GM23338 (cell line): ENCODE measurements at regions not wholly inside any gene's neighbourhood (a gene's known extent, or its start where the extent isn't known, plus 50 kb on each side); places are given as distances from the start of the nearest gene placed in this dataset.

Experiments used
- ATAC-seq: fragments of 200-7000 bp; cut with Tn5 transposase; 3 replicates; pipeline ENCODE4 v1.9.1; 2020
- DNase-seq: peaks from one replicate; pipeline ENCODE4 v3.0.0-alpha.2; 2015; ENCODE audit warnings: low spot score
- H2AFZ ChIP-seq: fragments of 200-600 bp; sonication (generic); 2 replicates; pipeline ENCODE4 v1.8.0; 2016; ENCODE audit warnings: antibody characterized with exemption, mild to moderate bottlenecking, moderate library complexity
- H3F3A ChIP-seq: fragments of 200-600 bp; sonication (generic); replicated peaks from 2 replicates; pipeline ENCODE4 v1.8.0; 2017; ENCODE audit warnings: antibody characterized with exemption, mixed run types, low read depth
- H3K27ac ChIP-seq: fragments of 200-600 bp; sonication (generic); 2 replicates; pipeline ENCODE4 v1.6.1; 2016; ENCODE audit warnings: low read depth
- H3K27me3 ChIP-seq: fragments of 200-600 bp; sonication (generic); 2 replicates; pipeline ENCODE4 v1.8.0; 2016; ENCODE audit warnings: mild to moderate bottlenecking, mixed run types, moderate library complexity; ENCODE audit not compliant: insufficient read depth
- H3K36me3 ChIP-seq: fragments of 200-600 bp; sonication (generic); 2 replicates; pipeline ENCODE4 v1.8.0; 2016; ENCODE audit warnings: mild to moderate bottlenecking; ENCODE audit not compliant: insufficient read depth
- H3K4me1 ChIP-seq: fragments of 200-600 bp; sonication (generic); 2 replicates; pipeline ENCODE4 v1.8.0; 2016; ENCODE audit warnings: mild to moderate bottlenecking, moderate library complexity; ENCODE audit not compliant: insufficient read depth
- H3K4me2 ChIP-seq: fragments of 200-600 bp; sonication (generic); 2 replicates; pipeline ENCODE4 v1.7.1; 2017; ENCODE audit warnings: mixed run types
- H3K4me3 ChIP-seq: fragments of 200-600 bp; sonication (generic); 2 replicates; pipeline ENCODE4 v1.6.1; 2016; ENCODE audit warnings: mixed run types
- H3K79me2 ChIP-seq: fragments of 200-600 bp; sonication (generic); replicated peaks from 2 replicates; pipeline ENCODE4 v1.8.0; 2017; ENCODE audit warnings: mild to moderate bottlenecking; ENCODE audit not compliant: insufficient read depth
- H3K9me2 ChIP-seq: fragments of 200-600 bp; sonication (generic); 2 replicates; pipeline ENCODE4 v1.8.0; 2017; ENCODE audit not compliant: insufficient read depth
- H4K20me1 ChIP-seq: fragments of 200-600 bp; sonication (generic); replicated peaks from 2 replicates; pipeline ENCODE4 v1.8.0; 2017; ENCODE audit warnings: mild to moderate bottlenecking; ENCODE audit not compliant: insufficient read depth
- H3K27ac Mint-ChIP-seq: 2 replicates; pipeline ENCODE4 v1.8.0; 2020; ENCODE audit warnings: inconsistent platforms, mild to moderate bottlenecking, moderate library complexity, mixed read lengths
- H3K27me3 Mint-ChIP-seq: 3 replicates; pipeline ENCODE4 v1.8.0; 2022; ENCODE audit warnings: low read depth, mild to moderate bottlenecking, moderate library complexity, mixed read lengths, inconsistent platforms; ENCODE audit not compliant: insufficient read depth, poor library complexity
- H3K36me3 Mint-ChIP-seq: 3 replicates; pipeline ENCODE4 v1.8.0; 2021; ENCODE audit warnings: low read depth, mild to moderate bottlenecking, inconsistent platforms, moderate library complexity, mixed read lengths
- H3K4me1 Mint-ChIP-seq: 3 replicates; pipeline ENCODE4 v1.8.0; 2020; ENCODE audit warnings: mild to moderate bottlenecking, inconsistent platforms, mixed read lengths
- H3K4me3 Mint-ChIP-seq: 3 replicates; pipeline ENCODE4 v1.8.0; 2021; ENCODE audit warnings: moderate library complexity, mild to moderate bottlenecking, inconsistent platforms, mixed read lengths
- H3K9me3 Mint-ChIP-seq: 3 replicates; pipeline ENCODE4 v1.8.0; 2020; ENCODE audit warnings: moderate library complexity, mild to moderate bottlenecking, inconsistent platforms, mixed read lengths
- CREB1 ChIP-seq: fragments of 250-450 bp; sonication (Bioruptor Pico); IDR thresholded peaks from 2 replicates; pipeline ENCODE4 v1.5.0; 2020; ENCODE audit warnings: low read depth, mild to moderate bottlenecking, moderate library complexity
- NANOG ChIP-seq: IDR thresholded peaks from 2 replicates; pipeline ENCODE4 v1.6.1; 2016; ENCODE audit warnings: antibody characterized with exemption, borderline replicate concordance
- POLR2AphosphoS5 ChIP-seq: IDR thresholded peaks from 2 replicates; pipeline ENCODE4 v1.6.1; 2016; ENCODE audit warnings: antibody characterized with exemption, low read depth
- STAT1 ChIP-seq: IDR thresholded peaks from one replicate; pipeline ENCODE4 v1.6.1; 2016; ENCODE audit warnings: antibody characterized with exemption; ENCODE audit not compliant: unreplicated experiment
- ZNF331 ChIP-seq: fragments of 250-450 bp; sonication (Bioruptor Pico); IDR thresholded peaks from 2 replicates; pipeline ENCODE4 v1.5.0; 2020; ENCODE audit warnings: low read depth, mild to moderate bottlenecking, moderate library complexity
- TF ChIP-seq, protein P1 (sequence below): IDR thresholded peaks from 2 replicates; pipeline ENCODE4 v1.6.1; 2016; ENCODE audit warnings: antibody characterized with exemption
- TF ChIP-seq, protein P2 (sequence below): IDR thresholded peaks from one replicate; pipeline ENCODE4 v1.6.1; 2018; ENCODE audit warnings: antibody characterized with exemption; ENCODE audit not compliant: unreplicated experiment
- TF ChIP-seq, protein P3 (sequence below): fragments of 250-450 bp; sonication (Bioruptor Pico); IDR thresholded peaks from 2 replicates; pipeline ENCODE4 v1.5.0; 2020; ENCODE audit warnings: mild to moderate bottlenecking, moderate library complexity

DNA sequence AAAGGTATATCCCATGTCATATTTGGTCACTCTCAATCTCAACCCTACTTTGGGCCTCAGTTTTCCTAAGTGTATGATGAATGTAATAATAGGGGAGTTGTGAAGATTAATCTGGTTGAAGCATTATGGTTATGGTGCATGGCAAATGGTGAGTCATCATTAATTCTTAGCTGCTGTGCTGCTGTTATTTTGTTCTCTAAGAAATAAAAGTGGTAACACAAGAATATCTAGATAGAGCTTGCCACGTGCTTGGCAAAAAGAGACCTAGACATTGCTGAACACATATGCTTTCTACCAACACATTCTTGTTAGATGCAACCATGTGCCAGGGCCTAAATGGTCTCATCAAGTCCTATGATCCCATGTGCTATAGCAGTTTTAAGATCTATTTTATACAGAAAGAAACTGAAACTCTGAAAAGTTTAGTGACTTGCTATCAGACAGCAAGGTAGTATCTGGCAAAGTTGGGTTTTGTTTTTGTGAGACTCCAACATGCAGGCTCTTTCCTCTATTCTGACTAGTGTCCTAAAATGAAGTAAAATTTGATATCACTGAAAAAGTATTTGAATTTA is 699.9 kb upstream of the MEF2C start:
- H3K79me2 ChIP-seq, result no peaks in the 10 kb centered on the region
- Mint-ChIP-seq H3K4me3 (no peak overlapping the region), H3K36me3 (no peaks in the 10 kb centered on the region), H3K4me1 (peaks cover 12% of the 10 kb centered on the region), H3K9me3 (0 out of 3 replicates have a peak, but pooled peaks cover 3% of the 10 kb centered on the region), H3K27me3 (peaks cover 4% of the 10 kb centered on the region), H3K27ac (no peak overlapping the region)
- H3K4me1 ChIP-seq, result peaks cover 16% of the 10 kb centered on the region
- H3F3A ChIP-seq, result no peaks in the 10 kb centered on the region
- no peak overlapping the region for H3K4me2 ChIP-seq
- ATAC-seq (no peak), DNase-seq (no peak)
- no peaks in the 10 kb centered on the region for H4K20me1 ChIP-seq
- H3K9me2 ChIP-seq, result peaks cover 3% of the 10 kb centered on the region; the same call in 1 of the 2 replicates
- no peaks in the 10 kb centered on the region for H3K36me3 ChIP-seq
- TF ChIP-seq, protein P1, sequence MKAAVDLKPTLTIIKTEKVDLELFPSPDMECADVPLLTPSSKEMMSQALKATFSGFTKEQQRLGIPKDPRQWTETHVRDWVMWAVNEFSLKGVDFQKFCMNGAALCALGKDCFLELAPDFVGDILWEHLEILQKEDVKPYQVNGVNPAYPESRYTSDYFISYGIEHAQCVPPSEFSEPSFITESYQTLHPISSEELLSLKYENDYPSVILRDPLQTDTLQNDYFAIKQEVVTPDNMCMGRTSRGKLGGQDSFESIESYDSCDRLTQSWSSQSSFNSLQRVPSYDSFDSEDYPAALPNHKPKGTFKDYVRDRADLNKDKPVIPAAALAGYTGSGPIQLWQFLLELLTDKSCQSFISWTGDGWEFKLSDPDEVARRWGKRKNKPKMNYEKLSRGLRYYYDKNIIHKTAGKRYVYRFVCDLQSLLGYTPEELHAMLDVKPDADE, result no peak
- TF ChIP-seq STAT1, result no peak
- TF ChIP-seq, protein P2, sequence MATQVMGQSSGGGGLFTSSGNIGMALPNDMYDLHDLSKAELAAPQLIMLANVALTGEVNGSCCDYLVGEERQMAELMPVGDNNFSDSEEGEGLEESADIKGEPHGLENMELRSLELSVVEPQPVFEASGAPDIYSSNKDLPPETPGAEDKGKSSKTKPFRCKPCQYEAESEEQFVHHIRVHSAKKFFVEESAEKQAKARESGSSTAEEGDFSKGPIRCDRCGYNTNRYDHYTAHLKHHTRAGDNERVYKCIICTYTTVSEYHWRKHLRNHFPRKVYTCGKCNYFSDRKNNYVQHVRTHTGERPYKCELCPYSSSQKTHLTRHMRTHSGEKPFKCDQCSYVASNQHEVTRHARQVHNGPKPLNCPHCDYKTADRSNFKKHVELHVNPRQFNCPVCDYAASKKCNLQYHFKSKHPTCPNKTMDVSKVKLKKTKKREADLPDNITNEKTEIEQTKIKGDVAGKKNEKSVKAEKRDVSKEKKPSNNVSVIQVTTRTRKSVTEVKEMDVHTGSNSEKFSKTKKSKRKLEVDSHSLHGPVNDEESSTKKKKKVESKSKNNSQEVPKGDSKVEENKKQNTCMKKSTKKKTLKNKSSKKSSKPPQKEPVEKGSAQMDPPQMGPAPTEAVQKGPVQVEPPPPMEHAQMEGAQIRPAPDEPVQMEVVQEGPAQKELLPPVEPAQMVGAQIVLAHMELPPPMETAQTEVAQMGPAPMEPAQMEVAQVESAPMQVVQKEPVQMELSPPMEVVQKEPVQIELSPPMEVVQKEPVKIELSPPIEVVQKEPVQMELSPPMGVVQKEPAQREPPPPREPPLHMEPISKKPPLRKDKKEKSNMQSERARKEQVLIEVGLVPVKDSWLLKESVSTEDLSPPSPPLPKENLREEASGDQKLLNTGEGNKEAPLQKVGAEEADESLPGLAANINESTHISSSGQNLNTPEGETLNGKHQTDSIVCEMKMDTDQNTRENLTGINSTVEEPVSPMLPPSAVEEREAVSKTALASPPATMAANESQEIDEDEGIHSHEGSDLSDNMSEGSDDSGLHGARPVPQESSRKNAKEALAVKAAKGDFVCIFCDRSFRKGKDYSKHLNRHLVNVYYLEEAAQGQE, result no peak
- TF ChIP-seq, protein P3, sequence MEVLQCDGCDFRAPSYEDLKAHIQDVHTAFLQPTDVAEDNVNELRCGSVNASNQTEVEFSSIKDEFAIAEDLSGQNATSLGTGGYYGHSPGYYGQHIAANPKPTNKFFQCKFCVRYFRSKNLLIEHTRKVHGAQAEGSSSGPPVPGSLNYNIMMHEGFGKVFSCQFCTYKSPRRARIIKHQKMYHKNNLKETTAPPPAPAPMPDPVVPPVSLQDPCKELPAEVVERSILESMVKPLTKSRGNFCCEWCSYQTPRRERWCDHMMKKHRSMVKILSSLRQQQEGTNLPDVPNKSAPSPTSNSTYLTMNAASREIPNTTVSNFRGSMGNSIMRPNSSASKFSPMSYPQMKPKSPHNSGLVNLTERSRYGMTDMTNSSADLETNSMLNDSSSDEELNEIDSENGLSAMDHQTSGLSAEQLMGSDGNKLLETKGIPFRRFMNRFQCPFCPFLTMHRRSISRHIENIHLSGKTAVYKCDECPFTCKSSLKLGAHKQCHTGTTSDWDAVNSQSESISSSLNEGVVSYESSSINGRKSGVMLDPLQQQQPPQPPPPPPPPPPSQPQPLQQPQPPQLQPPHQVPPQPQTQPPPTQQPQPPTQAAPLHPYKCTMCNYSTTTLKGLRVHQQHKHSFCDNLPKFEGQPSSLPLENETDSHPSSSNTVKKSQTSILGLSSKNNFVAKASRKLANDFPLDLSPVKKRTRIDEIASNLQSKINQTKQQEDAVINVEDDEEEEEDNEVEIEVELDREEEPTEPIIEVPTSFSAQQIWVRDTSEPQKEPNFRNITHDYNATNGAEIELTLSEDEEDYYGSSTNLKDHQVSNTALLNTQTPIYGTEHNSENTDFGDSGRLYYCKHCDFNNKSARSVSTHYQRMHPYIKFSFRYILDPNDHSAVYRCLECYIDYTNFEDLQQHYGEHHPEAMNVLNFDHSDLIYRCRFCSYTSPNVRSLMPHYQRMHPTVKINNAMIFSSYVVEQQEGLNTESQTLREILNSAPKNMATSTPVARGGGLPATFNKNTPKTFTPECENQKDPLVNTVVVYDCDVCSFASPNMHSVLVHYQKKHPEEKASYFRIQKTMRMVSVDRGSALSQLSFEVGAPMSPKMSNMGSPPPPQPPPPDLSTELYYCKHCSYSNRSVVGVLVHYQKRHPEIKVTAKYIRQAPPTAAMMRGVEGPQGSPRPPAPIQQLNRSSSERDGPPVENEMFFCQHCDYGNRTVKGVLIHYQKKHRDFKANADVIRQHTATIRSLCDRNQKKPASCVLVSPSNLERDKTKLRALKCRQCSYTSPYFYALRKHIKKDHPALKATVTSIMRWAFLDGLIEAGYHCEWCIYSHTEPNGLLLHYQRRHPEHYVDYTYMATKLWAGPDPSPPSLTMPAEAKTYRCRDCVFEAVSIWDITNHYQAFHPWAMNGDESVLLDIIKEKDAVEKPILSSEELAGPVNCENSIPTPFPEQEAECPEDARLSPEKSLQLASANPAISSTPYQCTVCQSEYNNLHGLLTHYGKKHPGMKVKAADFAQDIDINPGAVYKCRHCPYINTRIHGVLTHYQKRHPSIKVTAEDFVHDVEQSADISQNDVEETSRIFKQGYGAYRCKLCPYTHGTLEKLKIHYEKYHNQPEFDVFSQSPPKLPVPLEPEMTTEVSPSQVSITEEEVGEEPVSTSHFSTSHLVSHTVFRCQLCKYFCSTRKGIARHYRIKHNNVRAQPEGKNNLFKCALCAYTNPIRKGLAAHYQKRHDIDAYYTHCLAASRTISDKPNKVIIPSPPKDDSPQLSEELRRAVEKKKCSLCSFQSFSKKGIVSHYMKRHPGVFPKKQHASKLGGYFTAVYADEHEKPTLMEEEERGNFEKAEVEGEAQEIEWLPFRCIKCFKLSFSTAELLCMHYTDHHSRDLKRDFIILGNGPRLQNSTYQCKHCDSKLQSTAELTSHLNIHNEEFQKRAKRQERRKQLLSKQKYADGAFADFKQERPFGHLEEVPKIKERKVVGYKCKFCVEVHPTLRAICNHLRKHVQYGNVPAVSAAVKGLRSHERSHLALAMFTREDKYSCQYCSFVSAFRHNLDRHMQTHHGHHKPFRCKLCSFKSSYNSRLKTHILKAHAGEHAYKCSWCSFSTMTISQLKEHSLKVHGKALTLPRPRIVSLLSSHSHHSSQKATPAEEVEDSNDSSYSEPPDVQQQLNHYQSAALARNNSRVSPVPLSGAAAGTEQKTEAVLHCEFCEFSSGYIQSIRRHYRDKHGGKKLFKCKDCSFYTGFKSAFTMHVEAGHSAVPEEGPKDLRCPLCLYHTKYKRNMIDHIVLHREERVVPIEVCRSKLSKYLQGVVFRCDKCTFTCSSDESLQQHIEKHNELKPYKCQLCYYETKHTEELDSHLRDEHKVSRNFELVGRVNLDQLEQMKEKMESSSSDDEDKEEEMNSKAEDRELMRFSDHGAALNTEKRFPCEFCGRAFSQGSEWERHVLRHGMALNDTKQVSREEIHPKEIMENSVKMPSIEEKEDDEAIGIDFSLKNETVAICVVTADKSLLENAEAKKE (CRISPR knock-in tag), result no peak
- no peak for TF ChIP-seq NANOG
- no peak for TF ChIP-seq CREB1 (CRISPR knock-in tag)
- no peak for TF ChIP-seq ZNF331 (CRISPR knock-in tag)
- TF ChIP-seq POLR2AphosphoS5, result no peak
- H3K4me3 ChIP-seq, result no peak overlapping the region
- H2AFZ ChIP-seq, result no peak overlapping the region
- no peak overlapping the region for H3K27ac ChIP-seq
- H3K27me3 ChIP-seq, result no peaks in the 10 kb centered on the region
